Choroid plexus epithelial cell (primary cell): ENCODE measurements at regions not wholly inside any gene's neighbourhood (a gene's known extent, or its start where the extent isn't known, plus 50 kb on each side); places are given as distances from the start of the nearest gene placed in this dataset.

Experiments used
- DNase-seq: peaks from one replicate; pipeline ENCODE4 v3.0.0-alpha.2; 2010; ENCODE audit warnings: low read depth
- H3K4me3 ChIP-seq: 2 replicates; pipeline ENCODE4 v1.5.1; 2011; ENCODE audit warnings: low read depth, mild to moderate bottlenecking, control low read depth, low read length, moderate library complexity
- CTCF ChIP-seq: conservative IDR thresholded peaks from 2 replicates; pipeline ENCODE4 v1.5.1; 2011; ENCODE audit warnings: low read depth, mild to moderate bottlenecking, control low read depth, inconsistent platforms, low read length, moderate library complexity

GRCh38 chr2:221883976-221884375 is 311.9 kb upstream of the EPHA4 start:
- TF ChIP-seq CTCF, result no peak

GRCh38 chr2:221876016-221876415 is 303.9 kb upstream of the EPHA4 start:
- H3K4me3 ChIP-seq, result no peak overlapping the region
- no peak for DNase-seq
- TF ChIP-seq CTCF, result no peak

More at GRCh38 chr2:221883976-221884375, 311.9 kb upstream of the EPHA4 start:
- no peak for DNase-seq
- no peak overlapping the region for H3K4me3 ChIP-seq

- DNase-seq, result no peak
- no peak overlapping the region for H3K4me3 ChIP-seq
- no peak for TF ChIP-seq CTCF
Measured at GRCh38 chr2:221874444-221874843, 302.3 kb upstream of the EPHA4 start.

GRCh38 chr2:221857719-221858118 is 285.6 kb upstream of the EPHA4 start:
- no peak overlapping the region for H3K4me3 ChIP-seq
- no peak for TF ChIP-seq CTCF
- no peak for DNase-seq

GRCh38 chr2:221853297-221853696 is 281.2 kb upstream of the EPHA4 start:
- no peak for DNase-seq
- H3K4me3 ChIP-seq, result no peak overlapping the region

GRCh38 chr2:221851531-221852045 is 279.5 kb upstream of the EPHA4 start:
- no peak overlapping the region for H3K4me3 ChIP-seq
- DNase-seq, result no peak
- TF ChIP-seq CTCF, result no peak

More at GRCh38 chr2:221853297-221853696, 281.2 kb upstream of the EPHA4 start:
- TF ChIP-seq CTCF, result no peak

GRCh38 chr2:221850076-221850475 is 278.0 kb upstream of the EPHA4 start:
- DNase-seq, result no peak
- no peak for TF ChIP-seq CTCF
- H3K4me3 ChIP-seq, result no peak overlapping the region
